Cardiac septum (tissue), 1 donor: ENCODE measurements at regions not wholly inside any gene's neighbourhood (a gene's known extent, or its start where the extent isn't known, plus 50 kb on each side); places are given as distances from the start of the nearest gene placed in this dataset.
"Not testable (repeated sequence)": the region's sequence is repeated elsewhere in the genome, so short reads cannot be mapped to it uniquely, and the experiment has no call there.

Source experiments
- DNase-seq: peaks from one replicate; pipeline ENCODE4 v3.0.0-alpha.2; 2020; ENCODE audit warnings: low spot score
- intact Hi-C: fragments of 100-400 bp; cut with DNase I; formaldehyde crosslinking; loops from one replicate; pipeline ENCODE4 v1.14.0; 2022
- donor health status: DM: no; HTN: no; CAD: no.

DNA sequence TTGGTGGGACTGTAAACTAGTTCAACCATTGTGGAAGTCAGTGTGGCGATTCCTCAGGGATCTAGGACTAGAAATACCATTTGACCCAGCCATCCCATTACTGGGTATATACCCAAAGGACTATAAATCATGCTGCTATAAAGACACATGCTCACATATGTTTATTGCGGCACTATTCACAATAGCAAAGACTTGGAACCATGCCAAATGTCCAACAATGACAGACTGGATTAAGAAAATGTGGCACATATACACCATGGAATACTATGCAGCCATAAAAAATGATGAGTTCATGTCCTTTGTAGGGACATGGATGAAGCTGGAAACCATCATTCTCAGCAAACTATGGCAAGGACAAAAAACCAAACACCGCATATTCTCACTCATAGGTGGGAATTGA is 370.4 kb downstream of the DLEU7 start:
- DNase-seq, intact Hi-C loops: not testable (repeated sequence)

DNA sequence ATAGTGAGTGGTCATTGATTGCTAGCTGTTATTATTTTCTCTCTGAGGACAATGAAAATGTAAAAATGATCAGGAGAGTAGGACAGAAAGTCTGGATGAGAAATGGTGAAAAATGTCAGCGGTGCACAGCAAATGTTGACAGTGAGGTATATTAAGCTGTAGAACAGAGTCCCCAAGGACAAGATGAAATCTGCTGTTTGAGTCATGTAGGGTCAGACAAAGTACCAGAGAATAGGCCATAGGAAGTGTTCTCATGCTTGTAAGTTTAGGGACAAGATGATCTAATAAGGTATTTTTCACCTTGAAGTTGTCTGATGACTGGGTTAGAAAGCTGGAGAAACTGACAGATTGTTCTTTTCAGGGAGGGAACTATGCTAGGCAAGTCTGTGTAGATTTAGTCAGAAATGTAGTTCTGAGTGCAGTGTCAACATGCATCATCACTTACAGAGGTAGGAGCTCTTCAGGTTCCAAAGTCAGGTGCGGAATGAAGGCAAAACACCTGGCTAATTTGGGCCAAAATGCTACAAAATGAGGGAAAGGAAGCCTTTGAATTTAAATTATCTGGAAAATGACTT is 369.3 kb downstream of the DLEU7 start:
- intact Hi-C loops, result no loop called here
- no peak for DNase-seq

DNA sequence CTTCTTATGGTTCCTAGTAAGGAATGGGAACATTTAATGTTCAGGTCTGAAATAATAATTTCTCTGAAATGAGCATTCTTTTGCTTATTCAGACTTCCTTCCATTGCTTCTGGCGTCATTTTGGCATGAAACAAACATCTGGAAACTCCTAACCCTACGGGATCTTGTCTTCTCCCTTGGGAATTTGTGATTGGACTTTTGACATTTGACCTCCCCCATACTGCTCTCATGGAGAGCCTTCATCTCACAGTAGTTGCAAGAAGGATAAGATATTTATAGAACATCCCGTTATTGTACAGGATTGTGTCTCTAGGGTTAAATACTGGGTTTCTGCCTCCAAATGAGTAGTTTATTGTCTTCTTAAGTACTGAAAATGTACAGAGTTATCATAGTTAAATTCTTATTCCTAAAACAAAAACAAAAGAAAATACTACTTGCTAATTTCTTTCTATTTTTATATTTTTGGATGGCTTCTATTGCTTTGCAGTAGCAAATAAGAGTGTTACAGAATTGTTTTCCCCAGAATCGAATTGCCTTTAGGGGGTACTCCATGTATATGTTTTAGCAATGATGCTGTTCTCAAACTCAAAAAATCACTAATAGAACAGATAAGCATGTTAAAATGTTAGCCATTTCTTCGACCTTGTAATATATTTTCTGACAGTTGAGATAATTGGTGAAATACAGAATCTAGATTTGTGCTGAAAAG is 366.8 kb downstream of the DLEU7 start:
- DNase-seq, result no peak
- intact Hi-C loops, result no loop called here

DNA sequence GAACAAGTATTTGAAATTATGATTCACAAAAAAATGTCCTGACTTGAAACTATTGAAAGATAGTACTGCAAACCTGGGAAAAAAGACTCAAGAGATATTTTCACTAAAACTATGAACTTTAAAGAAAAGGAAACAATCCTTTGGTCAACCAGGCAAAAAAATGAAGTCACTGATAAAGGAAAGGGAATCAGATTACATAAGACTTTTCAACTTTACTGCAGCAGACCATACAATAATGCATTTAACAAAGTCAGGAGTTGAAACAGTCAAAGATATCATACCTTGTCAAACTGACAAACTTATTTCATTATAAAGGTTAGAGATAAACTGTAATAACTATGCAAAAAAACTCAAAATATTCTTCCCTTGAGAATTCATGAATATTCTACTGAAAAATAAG is 361.6 kb downstream of the DLEU7 start:
- no peak for DNase-seq
- intact Hi-C loops, result no loop called here

- intact Hi-C loops, result no loop called here
- no peak for DNase-seq
Observed at GRCh38 chr13:50483416-50483815, 360.1 kb downstream of the DLEU7 start.

DNA sequence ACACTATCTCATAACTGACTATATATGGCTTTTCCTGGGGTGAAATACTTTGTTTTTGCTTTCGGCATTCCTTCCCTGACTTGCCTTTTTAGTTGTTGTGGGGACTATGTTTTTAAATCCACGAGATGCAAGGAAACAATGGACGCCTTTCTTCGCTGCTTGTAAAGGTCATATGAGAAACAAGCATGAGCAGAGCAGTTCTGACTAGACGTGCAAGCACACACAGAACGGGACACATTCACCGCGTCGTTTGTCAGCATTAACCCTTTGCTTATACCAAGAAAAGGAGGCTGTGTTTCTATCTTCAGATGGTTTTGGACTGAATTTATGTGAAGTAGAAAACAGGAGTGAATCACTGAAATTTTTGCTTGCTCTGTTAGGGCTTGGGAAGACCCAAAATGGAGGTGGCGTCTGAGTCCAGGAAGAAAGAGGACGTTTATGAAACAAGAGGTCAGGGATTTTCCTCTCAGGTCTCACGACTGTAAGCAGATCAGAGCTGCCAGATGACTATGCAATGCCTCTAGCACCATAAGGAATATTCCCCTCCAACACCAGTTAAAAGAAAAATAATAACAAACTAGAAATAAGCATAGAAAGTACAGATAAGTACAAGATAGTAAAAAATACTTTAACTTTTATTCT is 358.9 kb downstream of the DLEU7 start:
- no peak for DNase-seq
- intact Hi-C loops, result no loop called here

GRCh38 chr13:50485979-50486935 is 357.2 kb downstream of the DLEU7 start:
- no peak for DNase-seq
- intact Hi-C loops, result no loop called here

DNA sequence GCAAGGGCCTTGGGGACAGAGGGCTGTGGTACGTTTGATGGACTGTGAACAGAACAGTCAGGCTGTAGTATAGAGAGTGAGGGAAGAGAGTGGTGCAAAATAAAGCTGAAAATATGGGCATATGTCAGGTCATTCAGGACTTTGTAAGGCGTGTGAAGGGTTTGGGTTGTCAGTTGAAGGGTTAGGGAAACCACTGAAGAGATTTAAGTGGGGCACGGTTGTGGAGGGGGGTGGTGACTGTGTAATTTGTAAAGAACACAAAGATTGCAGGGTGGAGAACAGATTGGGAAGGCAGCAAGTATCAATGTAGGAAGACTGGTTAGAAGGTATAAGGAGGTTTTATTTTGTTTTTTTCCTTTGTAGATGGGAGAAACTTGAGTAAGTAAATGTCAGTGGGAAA is 349.8 kb downstream of the DLEU7 start:
- intact Hi-C loops, result no loop called here

GRCh38 chr13:50494138-50494537 is 349.4 kb downstream of the DLEU7 start:
- intact Hi-C loops, result no loop called here
- no peak for DNase-seq

More for the DNA sequence above, 349.8 kb downstream of the DLEU7 start:
- DNase-seq, result no peak

- DNase-seq, intact Hi-C loops: not testable (repeated sequence)
Observed at GRCh38 chr13:50503212-50503611, 340.3 kb downstream of the DLEU7 start.

- intact Hi-C loops, result no loop called here
- no peak for DNase-seq
Observed at GRCh38 chr13:50509167-50509566, 334.3 kb downstream of the DLEU7 start.

- intact Hi-C loops, result no loop called here
- DNase-seq, result no peak
Observed at GRCh38 chr13:50509771-50510441, 333.6 kb downstream of the DLEU7 start.

GRCh38 chr13:50510885-50511545 is 332.5 kb downstream of the DLEU7 start:
- intact Hi-C loops, DNase-seq: not testable (repeated sequence)

DNA sequence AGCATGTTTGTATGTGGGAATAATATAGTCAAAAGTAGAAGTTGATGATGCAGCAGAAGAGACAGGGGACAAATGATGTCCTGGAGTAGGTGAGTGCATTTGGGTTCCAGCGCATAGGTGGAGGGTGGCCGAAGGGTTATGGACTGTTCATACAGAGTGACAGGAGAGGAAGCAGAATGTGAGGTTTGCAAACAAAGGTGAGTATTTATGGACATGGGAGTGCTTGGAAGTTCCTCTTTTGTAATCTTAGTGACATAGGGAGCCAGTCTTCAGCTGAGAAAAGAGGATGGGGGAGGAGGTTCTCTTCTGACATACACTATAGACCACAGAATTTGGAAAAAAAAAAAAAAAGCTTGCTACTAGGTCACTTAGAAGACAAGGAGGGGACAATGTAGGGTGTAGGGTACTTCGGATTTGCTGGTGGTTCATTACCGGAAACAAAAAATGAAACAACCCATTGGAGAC is 331.6 kb downstream of the DLEU7 start:
- intact Hi-C loops, result no loop called here

GRCh38 chr13:50512474-50513299 is 330.8 kb downstream of the DLEU7 start:
- intact Hi-C loops, result no loop called here
- DNase-seq, result peak; percentile 83

More for the DNA sequence above, 331.6 kb downstream of the DLEU7 start:
- DNase-seq, result no peak

DNA sequence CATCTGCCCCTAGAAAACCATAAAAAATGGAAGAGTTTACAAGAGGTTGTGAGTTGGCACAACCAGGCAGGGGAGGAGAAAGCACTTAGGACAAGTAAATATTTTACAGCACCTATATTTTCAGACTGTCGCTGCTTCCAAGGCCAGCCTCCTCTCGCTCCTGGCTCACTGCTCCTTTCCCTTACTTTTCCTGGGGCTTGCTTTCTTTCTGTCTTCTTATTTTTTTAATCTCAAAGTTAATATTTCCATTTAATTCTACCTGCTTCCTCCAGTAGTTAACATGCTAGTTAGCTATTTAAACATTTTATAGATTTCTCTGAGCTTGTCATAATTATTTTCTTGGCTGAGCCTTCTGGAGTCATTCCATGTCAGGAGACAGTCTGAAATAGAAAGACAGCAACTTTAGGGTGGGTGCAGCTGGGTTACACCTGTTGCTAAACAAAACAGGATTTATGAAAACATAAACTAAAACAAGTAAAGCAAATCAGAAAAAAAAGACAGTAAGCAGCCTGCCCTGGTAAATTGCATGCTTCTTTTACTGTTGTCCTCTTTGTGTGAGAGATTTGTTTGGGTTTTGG is 330.1 kb downstream of the DLEU7 start:
- intact Hi-C loops, result no loop called here

DNA sequence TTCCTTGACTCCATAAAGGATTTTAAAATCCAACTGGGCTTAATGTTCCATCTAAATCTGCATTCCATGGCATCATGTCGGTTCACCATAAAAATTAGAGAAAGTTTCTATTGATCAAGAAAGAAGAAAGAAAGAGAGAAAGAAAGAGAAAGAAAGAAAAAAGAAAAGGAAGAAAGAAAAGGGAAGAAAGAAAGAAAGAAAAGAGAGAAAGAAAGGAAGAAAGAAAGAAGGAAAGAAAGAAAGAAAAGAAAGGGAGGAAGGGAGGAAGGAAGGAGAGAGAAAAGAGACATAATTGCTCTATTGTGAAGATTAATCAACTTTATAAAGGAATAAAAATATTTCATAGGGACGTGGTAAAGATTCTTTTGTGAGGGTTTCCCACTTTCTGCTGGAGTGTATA is 329.2 kb downstream of the DLEU7 start:
- DNase-seq, result no peak
- intact Hi-C loops, result no loop called here

More for the DNA sequence above, 330.1 kb downstream of the DLEU7 start:
- DNase-seq, result no peak

GRCh38 chr13:50518131-50518530 is 325.4 kb downstream of the DLEU7 start:
- intact Hi-C loops, result no loop called here
- no peak for DNase-seq
